DLD1 (cell line): ENCODE measurements at regions not wholly inside any gene's neighbourhood (a gene's known extent, or its start where the extent isn't known, plus 50 kb on each side); places are given as distances from the start of the nearest gene placed in this dataset.

Experiments used
- in situ Hi-C: cut with HindIII; loops from 2 replicates; pipeline ENCODE4 v1.10.0; 2017; ENCODE audit warnings: low sequenced_read_pairs

GRCh38 chr9:25613709-25614108 is 64.5 kb downstream of the TUSC1 start:
- in situ Hi-C loops, result no loop called here

GRCh38 chr9:25603106-25603505 is 75.1 kb downstream of the TUSC1 start:
- in situ Hi-C loops, result no loop called here

DNA sequence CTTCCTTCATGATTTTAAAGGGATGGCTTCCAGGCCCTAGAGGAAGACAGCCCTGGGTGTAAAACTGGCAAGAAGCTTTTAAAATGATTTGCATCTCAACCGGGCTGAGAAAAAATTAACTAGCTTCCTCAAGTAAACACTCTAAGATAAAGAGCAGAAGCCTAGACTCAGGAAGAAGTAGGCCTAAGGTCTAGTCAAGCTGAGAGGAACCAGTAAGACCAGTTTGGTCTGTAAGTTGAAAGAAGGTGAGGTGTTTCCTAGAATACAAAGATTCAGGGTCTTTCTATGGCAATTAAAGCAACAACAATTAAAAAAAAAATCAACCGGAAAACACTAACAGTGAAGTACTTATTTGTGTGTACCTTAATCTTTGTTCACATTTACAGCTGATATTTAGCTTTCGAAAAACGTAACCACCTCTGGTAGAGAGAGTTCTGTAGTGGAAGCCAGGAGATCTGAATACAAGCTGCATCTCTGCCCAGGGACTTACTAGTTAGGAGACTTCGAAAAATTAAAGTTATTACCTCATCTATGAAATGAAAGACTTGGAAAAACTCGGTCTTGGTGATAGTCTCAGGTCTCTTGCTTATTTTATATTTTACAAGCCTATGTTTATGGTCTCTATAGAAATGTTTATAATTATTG is 75.7 kb downstream of the TUSC1 start:
- in situ Hi-C loops, result no loop called here

- in situ Hi-C loops, result no loop called here
Observed at GRCh38 chr9:25600501-25600900, 77.7 kb downstream of the TUSC1 start.

DNA sequence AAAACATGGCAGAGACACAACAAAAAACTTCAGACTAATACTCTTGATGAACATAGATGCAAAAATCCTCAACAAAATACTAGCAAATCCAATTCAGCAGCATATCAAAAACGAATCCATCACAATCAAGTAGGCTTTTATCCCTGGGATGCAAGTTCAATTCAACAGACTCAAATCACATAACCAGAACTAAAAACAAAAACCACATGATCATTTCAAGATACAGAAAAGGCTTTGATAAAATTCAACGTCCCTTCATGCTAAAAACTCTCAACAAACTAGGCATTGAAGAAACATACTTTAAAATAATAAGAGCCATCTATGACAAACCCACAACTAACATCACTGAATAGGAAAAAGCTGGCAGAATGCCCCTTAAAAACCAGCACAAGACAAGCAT is 93.6 kb downstream of the TUSC1 start:
- in situ Hi-C loops, result loop anchor here (10.0 kb wide), 1 partner anchor 60 kb away; no protein-coding TSS in a partner anchor

DNA sequence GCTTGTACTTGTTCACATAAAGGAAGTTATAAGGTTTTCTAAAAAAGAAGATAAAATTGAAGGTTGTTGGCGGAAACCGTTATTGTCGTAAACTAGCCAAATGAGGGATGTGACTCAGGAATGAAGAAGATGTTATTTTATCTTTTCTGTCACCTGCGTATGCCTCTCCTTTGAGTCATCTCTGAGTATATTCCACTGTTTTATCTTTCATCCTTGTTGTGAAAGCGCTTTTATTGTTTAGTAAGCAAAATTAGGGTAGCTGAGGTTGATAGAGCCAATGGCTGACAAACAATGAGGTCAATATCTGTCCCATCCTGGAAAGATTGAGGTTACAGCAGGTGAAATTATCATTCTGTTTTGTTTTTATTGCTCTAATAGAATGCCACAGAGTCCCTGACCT is 105.0 kb downstream of the TUSC1 start:
- in situ Hi-C loops, result no loop called here

GRCh38 chr9:25571491-25571890 is 106.8 kb downstream of the TUSC1 start:
- in situ Hi-C loops, result no loop called here

GRCh38 chr9:25570802-25571201 is 107.4 kb downstream of the TUSC1 start:
- in situ Hi-C loops, result no loop called here

- in situ Hi-C loops, result no loop called here
Observed at GRCh38 chr9:25562101-25562500, 116.1 kb downstream of the TUSC1 start.

GRCh38 chr9:25557645-25558300 is 120.5 kb downstream of the TUSC1 start:
- in situ Hi-C loops, result no loop called here

GRCh38 chr9:25556540-25556939 is 121.7 kb downstream of the TUSC1 start:
- in situ Hi-C loops, result no loop called here

- in situ Hi-C loops, result no loop called here
Observed at GRCh38 chr9:25548847-25549246, 129.4 kb downstream of the TUSC1 start.

DNA sequence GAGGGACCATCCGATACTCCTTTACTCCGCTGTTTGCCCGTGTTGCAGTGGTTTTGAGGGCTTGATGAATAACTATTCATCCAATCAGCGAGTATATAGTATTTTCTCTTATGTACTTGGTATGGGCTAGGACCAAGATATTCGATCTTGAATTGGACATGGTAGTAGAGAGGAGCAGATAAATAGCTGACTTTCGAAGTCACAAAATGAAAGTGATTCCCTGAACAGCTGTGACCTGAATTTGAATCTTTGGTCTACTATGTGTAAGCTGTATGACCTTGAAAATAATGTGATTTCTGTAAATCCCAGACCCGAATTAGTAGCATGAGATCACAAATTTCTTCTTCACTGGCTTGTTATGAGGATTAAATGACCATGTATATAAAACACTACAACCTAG is 134.4 kb downstream of the TUSC1 start:
- in situ Hi-C loops, result no loop called here

GRCh38 chr9:25542319-25542718 is 135.9 kb downstream of the TUSC1 start:
- in situ Hi-C loops, result no loop called here

DNA sequence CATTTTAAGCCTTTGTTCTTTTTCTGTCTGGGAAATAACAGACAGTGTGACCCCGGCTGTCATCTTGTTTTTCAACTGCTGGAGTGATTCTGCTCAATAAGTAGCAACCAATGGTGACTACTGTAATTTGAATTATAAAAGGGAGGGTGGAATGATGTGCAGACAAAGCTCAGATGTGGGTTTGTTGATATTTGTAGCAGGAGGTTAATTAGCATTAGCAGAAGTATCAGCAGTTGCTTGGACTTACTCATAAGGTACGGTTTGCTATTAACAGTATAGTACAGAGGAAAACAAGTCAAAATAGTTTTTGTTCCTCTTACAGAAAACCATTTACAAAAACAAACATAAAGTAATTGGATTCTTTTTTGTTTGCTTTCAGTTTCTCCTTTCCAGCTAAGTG is 140.4 kb downstream of the TUSC1 start:
- in situ Hi-C loops, result no loop called here

- in situ Hi-C loops, result no loop called here
Observed at GRCh38 chr9:25519286-25519685, 159.0 kb downstream of the TUSC1 start.

DNA sequence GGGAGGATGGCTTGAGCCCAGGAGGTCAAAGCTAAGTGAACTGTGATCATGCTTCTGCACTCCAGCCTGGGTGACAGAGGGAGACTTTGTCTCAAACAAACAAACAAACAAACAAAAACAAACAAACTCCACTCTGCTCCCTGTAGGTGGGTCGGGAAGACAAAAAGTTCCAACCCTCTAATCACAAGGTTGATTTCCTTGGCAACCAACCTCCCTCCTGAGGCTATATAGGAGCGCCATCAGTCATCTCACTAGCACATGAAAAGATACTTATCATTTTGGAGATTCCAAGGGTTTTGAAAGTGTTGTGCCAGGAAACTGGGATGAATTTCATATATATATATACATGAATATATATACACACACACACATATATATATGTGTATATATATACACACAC is 160.5 kb downstream of the TUSC1 start:
- in situ Hi-C loops, result no loop called here

GRCh38 chr9:25513509-25514033 is 164.7 kb downstream of the TUSC1 start:
- in situ Hi-C loops, result no loop called here

- in situ Hi-C loops, result no loop called here
Observed at GRCh38 chr9:25505644-25506043, 172.6 kb downstream of the TUSC1 start.

DNA sequence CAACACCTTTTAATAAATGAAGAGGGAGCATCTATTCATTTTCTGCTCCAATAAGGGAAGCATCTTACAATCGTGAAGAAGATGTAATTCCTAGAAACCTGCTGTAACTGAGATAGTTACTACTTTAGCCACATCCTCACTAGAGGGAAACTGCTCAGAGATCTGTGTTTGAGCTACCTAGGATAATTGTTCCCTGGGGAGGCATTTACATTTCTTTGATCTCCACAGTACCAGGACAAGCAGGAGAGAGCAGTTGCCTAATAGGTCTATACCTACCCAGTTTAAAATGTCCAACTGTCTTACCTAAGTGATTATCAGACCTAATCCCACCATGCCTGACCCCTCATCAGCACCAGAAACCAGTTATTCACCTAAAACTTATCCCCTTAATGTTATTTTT is 196.9 kb downstream of the TUSC1 start:
- in situ Hi-C loops, result no loop called here

DNA sequence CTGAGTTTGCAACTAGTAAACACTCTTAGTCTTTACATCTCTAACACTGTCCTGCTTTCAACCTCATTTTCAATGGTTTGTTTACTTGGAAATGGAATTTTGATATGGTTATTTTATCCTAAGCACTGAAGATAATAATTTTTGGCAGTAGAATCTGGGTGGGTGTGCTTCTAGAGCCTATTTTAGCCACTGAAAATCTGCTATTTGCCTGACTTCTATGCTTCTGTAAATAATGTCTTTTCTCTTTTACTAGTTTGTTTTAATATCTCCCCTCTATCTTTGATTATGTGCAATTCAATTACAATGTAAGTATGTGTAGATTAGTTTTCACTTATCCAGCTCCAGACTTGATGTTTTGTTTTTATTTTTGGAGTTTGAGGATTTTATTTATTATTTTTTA is 197.5 kb downstream of the TUSC1 start:
- in situ Hi-C loops, result no loop called here

DNA sequence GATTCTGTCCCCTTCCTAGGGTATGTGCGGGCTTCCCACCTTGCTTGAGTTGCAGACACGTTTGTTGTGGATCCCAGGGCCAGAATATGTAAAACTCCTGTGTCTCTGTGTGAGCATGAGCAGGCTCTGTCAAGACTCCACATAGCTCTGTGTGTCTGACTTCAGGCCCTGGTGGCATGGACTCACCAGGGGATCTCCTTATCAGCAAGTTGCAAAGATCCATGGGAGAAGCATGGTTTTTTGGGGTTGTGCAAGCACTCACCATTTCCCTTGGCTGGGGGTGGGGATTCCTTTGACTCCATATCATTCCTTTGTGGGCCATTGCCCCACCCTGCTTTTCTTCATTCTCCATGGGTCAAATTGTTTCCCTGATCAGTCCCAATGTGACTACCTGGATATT is 205.6 kb downstream of the TUSC1 start:
- in situ Hi-C loops, result no loop called here
